NOMO-1 treated with dmso at 0.1 percent for 144 hours (cell line): ENCODE measurements at regions not wholly inside any gene's neighbourhood (a gene's known extent, or its start where the extent isn't known, plus 50 kb on each side); places are given as distances from the start of the nearest gene placed in this dataset.
"Not testable (repeated sequence)": the region's sequence is repeated elsewhere in the genome, so short reads cannot be mapped to it uniquely, and the experiment has no call there.

ENCODE experiments used
- DNase-seq: peaks from one replicate; lab custom pipeline; 2025; ENCODE audit not compliant: unreplicated experiment; lab: John Stamatoyannopoulos, UW

DNA sequence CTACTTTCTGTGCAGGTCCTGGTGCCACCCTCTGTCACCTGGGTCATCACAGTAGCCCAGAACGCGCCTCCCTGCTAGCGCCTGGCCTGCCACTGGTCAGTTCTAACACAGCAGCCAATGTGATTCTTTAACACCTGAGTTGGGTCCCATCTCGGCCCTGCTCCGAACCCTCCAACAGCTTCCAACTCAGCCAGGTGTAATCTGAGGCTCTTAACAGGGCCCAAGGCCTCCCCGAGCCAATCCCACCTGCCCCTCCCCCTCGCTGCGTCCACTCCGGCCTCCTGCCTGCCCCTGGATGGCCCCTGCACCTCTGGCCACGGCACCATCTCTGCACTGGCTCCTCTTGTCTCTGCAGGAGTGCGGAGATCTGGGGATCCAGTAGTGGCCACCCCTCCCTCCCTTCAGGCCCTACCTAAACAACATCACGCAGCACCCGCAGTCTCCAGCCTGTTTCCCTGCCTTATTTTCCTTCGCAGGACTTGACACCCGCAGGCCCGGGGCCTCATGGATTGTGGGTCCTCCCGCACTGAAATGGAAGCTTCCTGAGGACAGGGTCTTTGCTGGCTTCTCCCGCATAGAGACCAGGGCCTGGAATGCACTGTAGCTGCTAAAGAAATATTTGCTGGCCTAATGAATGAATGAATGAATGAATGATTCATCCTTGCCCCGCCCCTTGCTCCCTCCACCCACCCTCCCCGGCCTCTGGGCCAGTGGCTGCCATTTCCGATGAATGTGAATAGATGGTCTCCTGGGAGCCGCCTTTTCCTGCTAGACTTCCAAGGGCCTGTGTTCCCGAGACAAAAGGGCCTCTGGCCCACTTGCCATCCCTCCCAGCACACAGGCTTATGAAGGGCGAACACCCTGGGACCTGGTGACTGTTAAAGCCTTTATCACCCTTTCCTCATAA, 174.8 kb upstream of the FOXF1 start:
- no peak for DNase-seq

DNA sequence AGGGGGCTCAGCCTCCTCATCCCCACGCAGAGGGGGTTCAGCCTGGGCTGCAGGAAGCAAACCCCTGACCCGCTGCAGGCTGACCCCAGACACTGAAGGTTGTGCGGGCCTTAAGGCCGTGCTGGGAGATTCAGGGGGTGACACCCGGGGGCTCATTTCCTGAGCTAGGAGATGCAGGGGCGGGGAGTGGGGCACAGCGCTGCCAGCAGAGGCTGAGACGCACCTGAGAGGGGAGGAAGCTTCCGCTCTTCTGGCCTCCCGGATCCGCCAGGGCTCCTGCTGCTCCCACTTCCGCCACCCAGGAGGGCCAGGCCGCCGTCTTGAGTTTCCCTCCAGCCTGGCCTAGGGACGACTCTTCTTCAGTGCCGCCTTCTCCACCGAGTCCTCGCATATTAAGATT, 173.2 kb upstream of the FOXF1 start:
- no peak for DNase-seq

DNA sequence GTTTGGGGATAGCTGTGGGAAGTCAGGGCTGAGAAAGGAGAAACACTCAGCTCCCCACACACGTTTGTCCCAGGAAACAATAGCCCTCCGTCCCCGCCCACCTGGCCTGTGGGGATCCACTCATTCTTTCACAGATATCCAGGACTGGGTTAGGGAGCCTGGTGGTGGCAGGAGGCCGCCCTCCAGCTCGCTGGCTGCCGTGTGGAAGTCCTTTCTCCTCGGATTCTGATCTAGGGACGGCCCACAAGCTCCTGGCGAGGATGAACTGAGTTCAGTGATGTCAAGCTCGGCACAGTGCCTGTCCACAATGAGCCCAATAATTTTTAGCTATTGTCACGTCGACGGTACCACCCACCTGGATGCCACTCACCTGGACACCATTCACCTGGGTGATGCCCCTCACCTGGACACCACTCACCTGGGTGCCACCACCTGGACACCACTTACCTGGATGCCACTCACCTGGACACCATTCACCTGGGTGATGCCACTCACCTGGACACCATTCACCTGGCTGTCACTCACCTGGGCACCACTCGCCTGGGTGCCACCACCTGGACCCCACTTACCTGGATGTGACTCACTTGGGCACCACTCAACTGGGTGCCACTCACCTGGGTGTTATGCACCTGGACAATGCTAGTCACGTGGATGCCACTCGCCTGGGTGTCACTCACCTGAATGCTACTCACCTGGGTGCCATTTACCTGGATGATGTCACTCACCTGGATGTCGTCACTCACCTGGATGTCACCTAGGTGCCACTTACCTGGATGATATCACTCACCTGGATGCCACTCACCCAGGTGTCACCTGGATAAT, 172.5 kb upstream of the FOXF1 start:
- DNase-seq: no peak

DNA sequence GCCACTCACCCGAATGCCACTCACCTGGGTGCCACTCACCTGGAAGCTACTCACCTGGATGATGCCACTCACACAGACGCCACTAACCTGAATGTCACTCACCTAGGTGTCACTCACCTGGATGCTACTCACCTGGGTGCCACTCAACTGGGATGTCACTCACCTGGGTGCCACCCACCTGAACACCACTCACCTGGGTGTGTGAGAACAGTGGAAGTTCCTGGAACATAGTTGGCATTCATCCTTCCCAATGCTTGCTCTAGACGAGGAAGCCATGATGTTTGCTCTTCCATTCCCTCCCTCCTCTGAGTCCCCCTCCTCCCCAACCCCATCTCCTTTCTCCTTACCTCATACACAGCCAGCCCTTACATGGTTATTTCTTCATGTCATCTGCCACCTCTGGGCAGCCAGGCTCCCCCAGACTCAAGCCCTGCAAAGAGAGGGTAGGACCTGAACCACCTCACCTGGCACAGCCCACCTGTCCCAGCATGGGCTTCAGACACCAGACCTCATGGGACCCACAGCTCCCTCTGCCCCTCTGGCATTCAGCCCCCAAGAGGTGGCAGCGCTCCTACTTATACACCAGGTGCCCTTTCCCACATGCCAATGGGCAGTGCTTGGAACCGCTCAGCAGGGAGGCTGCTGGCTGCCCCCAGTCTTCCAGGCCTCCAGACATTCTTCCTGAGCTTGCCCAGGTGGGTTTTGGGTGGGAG, 171.8 kb upstream of the FOXF1 start:
- DNase-seq: no peak

DNA sequence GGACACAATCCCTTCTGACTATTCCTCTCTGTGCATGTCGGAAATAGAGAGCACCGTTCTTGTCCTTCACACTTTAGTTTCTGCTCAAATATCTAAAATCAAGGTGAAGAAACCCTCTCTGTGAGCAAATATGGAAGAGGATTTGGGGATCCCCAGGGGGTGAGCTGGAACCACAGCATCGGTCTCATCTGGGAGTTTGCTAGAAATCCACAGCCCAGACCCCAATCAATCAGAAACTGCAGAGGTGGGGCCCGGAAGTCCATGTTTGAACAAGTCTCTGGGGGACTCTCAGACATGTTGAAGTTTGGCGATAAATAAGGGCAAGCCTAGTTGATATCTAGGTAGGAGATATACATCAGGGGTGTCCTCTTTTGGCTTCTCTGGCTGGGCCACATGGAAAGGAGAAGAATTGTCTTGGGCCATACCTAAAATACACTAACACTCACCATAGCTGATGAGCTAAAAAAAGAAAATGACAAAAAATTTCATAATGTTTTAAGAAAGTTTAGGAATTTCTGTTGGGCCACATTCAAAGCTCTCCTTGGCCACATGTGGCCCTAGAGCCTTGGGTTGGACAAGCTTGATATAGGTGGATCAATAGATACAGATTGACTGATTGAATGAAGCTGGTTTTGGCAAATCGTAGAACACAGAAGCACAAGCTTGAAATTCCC, 168.0 kb upstream of the FOXF1 start:
- DNase-seq: no peak

DNA sequence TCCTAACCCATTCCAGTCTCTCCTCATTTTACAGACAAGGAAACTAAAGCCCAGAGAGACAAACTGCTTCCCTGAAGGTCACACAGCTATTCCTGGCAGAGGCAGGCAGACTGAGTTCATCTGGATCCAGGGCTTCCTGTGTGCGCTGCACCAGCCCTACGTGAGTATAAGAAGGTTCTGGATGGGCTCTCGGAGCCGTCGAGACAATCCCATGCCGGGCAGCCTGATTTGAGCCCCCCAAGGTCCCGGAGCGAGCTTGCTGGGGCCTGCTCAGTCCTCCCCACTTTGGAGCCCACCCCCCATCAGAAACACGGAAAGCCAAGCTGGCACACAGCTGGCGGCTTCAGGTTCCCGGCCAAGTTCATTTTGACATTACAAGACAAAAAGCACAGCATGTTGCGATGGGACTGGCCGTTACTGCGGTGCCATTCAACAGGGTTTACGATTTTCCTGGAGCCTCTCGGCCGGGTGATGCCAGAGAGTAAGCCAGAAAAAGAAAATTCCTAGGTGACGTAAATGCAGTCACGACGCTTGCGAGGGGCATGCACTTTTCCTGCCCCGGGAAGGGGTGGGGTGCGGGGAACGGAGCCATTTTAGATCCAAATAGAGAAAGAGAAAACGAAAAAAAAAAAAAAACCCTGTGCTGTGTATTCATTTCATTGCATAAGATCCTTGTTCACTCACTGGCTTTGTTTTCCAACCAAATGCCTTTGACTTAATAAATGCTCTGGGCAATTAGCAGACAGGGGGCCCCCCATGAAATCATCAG, 167.1 kb upstream of the FOXF1 start:
- DNase-seq: no peak

DNA sequence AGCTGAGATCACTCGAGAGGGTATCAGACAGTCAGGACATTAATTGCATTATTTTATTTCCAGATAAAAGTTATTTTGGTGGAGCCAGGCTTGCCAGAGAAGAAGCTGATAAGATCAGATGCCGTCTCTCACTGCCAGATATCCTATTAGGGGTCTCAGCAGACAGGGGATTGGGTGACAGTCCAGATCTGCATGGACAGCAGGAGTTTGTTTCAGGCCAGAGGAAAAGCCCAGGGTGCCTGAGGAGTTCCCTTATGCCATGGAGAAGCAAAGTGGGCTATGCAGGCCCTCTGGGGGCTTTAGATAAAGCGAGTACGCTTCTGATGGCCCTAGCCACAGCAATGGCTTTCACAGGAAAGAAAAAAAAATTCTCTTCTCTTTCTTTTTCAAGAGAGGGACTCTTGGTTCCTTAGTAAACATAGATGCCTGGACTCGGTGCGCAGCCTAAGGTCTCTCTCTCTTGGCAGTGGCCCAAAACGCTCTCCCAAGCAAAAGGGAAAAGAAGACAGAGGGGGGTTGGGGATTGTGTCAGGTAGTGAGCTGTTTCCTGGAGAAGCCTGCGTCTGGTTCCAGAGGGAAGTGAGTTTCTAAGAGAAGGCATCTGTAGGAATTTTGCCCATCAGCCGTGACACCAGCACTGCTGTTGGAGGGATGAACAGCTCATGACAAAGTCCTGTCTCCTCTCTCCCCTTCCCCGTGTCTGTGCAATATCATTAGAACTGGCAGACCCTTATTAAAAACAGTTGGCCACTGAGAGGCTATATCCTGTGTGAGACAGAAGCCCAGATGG, 166.3 kb upstream of the FOXF1 start:
- no peak for DNase-seq

DNA sequence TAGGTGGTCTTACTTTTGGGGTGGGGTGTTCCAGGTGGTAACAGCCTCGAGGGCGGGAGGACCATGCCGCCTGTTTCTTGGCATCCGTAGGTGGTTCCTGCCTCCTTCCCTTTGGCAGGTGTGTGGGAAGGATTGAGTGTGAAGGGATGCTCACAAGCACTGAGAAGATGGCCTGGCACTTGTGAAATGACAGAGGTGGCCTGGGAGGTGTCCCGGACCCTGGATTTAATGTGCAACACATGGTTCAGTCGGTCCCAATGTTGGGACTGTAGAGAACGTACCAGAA, 165.8 kb upstream of the FOXF1 start:
- no peak for DNase-seq

DNA sequence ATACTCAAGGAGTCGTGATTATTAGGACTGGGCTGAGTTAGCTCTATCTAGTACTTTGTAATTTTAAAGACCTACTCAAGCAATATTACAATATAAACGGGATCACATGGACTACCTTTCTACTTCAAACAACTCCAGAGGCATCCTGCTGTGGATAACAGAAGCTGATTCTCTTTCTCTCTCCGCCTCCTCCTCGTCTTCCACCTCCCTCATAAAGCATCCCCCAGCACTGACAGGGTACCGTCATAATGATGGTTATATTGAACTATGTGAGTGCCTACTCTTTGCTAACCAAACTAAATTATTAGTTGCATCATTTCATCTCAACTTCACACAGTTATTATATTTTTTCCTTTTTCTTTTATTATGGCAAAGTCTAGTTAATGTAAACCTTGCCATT, 165.4 kb upstream of the FOXF1 start:
- no peak for DNase-seq

DNA sequence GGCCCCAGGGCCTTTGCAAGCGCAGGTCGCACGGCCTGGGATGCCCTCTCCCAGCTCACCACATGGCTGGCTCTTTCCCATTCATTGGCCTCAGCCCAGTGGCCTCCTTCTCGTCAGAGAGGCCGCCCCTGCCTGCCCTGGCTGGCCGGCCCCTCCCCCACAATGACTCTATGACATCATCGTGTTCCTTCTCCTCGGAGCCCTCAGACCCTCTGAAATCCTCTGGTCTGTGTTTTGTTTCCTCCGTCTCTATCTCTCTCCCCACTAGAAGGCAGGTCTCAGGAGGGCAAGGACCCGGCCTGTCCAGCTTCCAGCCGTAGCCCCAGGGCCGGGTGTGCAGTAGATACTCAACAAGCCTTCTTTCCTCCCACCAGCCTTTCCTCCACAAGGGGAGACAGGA, 164.8 kb upstream of the FOXF1 start:
- DNase-seq: no peak

DNA sequence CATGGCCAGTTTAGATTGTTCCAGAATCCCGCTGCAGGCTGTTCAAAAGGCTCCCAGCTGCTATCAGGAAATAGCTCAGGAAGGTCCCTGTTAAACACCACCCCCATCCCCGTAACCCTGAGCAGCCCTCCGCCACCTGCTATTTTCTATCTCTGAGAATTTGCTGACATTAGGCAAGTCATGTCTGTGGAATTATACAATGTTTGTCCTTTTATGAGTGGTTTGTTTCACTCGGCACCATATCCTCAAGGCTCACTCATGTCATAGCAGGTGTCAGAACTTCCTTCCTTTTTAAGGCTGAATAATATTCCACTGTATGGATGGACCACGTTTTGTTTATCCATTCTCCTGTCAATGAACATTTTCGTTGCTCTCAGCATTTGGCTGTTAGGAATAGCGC, 164.3 kb upstream of the FOXF1 start:
- no peak for DNase-seq

DNA sequence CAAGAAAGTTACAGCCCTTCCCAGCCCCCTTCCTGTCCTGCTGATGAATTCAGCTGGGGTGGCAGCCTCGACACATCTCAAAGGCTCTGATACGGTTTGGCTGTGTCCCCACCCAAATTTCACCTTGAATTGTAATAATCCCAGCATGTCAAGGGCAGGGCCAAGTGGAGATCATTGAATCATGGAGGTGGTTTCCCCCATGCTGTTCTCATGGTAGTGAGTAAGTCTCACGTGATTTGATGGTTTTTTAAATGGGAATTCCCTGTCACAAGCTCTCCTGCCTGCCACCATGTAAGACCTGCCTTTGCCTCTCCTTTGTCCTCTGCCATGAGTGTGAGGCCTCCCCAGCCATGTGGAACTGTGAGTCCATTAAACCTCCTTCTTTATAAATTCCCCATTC, 163.2 kb upstream of the FOXF1 start:
- DNase-seq: no peak

DNA sequence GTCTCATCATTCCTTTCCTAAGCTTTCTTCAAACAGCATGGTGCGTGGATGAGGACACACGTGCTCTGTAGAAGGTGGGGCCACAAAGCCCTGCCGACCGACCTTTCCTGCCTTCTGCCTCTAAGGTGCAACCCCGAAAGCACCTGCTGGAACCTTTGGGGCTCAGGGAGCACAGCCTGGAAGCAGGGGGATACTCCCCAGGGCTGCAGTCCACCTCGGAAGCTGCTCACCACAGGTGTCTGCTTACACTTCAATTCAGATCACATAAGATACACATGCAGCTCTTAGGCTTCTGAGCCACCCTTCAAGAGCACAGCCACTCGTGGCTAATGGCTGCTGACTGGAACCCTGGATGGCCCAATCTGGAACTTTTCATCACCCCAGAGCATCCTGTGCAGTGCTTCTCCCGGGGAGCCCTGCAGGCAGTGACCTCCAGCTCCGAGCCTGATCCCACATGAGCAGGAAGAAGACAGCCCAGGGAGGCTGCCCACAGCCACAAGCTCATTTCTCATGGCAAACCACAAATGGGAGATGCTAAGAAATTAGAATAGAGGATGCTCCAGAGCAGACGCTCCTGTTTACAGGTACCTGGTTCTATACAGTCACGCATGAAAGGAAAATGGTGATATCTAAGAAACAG, 162.3 kb upstream of the FOXF1 start:
- no peak for DNase-seq

DNA sequence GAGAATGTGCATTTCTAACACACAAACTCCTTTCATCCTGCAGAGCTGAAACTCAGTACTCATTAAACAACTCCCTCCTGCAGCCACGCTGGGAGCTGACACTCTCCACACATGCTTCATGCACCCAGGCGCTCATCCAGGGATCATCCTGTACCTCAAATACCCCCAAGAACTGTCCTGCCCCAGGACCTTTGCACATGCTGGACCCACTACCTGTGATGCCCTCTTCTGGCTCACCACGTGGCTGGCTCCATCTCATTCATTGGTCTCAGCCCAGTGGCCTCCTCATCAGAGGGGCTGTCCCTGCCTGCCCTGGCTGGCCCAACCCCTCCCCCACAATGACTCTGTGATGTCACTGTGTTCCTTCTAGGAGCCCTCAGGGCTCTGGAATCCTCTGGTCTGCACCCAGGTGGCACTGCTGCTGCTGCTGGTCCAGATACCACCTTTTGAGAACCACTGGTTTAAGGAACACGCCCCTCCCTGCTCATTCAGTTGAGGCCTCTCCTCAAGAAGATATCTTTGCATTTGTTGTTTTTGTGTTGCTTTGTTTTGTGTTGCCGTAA, 160.9 kb upstream of the FOXF1 start:
- DNase-seq: no peak

DNA sequence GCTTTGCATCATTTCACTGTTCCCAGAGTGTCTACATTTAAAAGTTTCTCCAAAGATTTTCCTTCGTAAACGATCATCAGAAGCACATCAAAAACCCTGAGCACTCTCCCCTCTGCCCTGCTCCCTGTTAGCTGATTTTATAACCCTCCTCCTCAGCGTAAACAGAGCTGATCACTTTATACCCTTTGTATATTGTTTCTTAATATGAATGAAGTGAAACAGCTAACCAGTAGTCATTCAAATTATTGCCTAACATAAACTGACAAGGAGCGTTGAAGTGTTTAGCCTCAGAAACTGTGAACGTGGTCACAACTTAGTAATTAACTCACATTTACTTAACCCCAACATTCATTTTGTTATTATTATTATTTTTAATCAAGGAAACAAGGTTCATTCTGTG, 160.0 kb upstream of the FOXF1 start:
- DNase-seq: no peak

DNA sequence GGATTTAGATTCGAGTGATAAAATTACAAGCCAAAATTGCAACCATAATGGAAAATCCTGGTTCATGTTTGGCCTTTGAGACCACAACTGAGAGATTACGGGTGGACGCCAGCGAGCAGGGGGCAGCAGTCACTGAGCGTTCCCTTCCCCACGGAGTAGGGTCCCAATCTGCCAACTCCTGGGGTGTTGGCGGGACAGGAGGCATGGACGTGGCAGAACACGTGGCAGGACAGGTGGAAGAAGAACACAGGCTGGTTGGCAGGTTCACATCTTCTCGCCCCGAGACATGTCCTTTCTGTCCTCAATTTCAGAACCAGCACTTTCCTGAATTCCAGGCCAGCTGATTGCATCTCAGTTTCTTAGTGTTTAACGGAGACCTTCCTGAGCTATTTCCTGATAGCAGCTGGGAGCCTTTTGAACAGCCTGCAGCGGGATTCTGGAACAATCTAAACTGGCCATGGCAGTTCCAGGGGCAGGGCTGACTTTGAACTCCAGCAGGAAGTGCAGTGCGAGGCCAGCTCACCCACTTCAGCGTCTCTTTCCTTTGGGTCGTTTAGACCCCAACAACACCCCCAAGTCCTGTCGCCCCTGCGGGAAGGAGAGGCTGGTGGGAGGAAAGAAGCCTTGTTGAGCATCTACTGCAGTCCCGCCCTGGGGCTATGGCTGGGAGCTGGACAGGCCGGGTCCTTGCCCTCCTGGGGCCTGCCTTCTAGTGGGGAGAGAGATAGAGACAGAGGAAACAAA, 159.1 kb upstream of the FOXF1 start:
- no peak for DNase-seq

DNA sequence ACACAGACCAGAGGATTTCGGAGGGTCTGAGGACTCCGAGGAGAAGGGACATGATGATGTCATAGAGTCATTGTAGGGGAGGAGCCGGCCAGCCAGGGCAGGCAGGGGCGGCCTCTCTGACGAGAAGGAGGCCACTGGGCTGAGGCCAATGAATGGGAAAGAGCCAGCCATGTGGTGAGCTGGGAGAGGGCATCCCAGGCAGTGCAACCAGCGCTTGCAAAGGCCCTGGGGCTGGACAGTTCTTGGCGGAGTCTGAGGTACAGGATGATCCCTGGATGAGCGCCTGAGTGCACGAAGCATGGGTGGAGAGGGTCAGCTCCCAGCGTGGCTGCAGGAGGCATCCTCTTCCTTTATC, 158.6 kb upstream of the FOXF1 start:
- not testable (repeated sequence) for DNase-seq

DNA sequence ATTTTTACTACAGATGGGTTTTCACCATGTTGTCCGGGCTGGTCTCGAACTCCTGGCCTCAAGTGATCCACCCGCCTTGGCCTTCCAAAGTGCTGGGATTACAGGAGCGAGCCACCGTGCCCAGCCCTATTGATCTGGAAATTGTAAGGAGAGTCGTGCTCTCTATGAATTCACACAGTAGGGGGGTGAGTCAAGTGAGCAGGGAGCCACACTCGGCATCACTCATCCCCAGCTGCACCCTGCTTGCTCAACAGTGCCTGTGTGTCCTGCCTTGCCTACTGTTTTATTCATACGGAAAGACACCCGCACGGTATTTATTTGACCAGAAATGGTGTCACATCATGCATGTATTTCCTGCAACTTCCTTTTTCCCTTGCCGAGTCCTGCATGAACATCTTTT, 157.2 kb upstream of the FOXF1 start:
- no peak for DNase-seq
